ENCODE measurements at regions not wholly inside any gene's neighbourhood (a gene's known extent, or its start where the extent isn't known, plus 50 kb on each side); places are given as distances from the start of the nearest gene placed in this dataset.
"Not testable (repeated sequence)": the region's sequence is repeated elsewhere in the genome, so short reads cannot be mapped to it uniquely, and the experiment has no call there.

- peak; percentile 25 for DNase-seq
These were observed 121.6 kb upstream of the ZNF92 start for GRCh38 chr7:65251851-65252620.

GRCh38 chr7:65250697-65251395 lies 122.8 kb upstream of the ZNF92 start:
- DNase-seq: no peak

- DNase-seq: no peak
These were observed 123.4 kb upstream of the ZNF92 start for GRCh38 chr7:65250216-65250615.

DNA sequence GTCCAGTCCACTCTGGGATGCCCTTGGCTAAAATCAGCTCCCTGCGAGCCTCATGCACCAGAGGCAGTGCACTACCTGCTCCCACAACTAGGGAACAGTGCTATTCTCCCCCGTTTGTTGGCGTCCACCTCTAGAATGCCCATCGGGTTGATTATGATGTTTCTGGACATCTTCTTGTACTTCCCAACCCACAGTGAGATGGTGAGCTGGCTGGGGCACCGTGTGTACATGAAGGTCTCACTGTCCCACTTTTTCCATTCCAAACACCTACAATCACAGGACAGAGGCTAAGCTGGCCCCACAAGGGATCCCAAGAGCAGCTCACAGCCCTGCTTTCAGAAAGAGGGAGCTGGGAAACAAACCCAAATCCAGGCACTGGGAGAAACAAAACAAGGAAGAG lies 126.2 kb upstream of the ZNF92 start:
- no peak for DNase-seq

DNA sequence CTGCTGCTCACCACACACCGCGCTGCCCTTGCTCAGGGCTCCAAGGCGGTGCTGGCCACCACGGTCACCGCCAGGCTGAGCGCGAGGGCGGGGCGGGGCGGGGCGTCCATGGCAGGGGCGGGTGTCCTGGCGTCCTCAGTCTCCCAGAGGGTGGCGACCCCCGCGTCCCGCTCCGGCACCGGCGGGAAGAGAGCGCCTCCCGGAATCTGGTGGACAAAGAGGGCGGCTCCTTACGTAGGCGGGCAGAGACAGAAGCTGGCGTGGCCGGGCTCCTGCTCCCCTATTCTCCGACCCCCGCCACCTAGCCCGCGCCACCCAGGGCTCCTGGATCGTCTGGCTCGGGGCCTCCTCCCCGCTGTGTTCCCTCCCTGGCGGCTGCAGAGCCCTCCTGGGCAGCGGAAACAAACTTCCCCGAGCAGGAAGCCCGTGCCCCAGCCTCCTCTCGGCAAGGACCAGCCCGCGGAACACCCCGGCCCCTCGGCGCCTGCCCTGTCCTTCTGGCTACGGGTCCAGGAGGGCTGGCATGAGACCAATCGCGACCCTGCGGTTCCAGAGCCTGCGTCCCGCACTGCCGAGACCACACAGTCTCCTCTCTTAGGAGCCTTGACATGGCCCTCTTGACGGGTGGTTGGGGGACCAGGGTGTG lies 133.8 kb upstream of the ZNF92 start:
- DNase-seq: peak; percentile 17

GRCh38 chr7:65239324-65239706 lies 134.3 kb upstream of the ZNF92 start:
- no peak for DNase-seq

- DNase-seq: no peak
These were observed 134.9 kb upstream of the ZNF92 start for GRCh38 chr7:65238785-65239184.

GRCh38 chr7:65235586-65235985 lies 138.1 kb upstream of the ZNF92 start:
- DNase-seq: no peak

GRCh38 chr7:65233409-65234034 lies 140.1 kb upstream of the ZNF92 start:
- no peak for DNase-seq

GRCh38 chr7:65230231-65230630 lies 143.4 kb upstream of the ZNF92 start:
- DNase-seq: no peak

- DNase-seq: no peak
These were observed 148.1 kb upstream of the ZNF92 start for GRCh38 chr7:65225422-65226006.

GRCh38 chr7:65222655-65223054 lies 151.0 kb upstream of the ZNF92 start:
- DNase-seq: no peak

DNA sequence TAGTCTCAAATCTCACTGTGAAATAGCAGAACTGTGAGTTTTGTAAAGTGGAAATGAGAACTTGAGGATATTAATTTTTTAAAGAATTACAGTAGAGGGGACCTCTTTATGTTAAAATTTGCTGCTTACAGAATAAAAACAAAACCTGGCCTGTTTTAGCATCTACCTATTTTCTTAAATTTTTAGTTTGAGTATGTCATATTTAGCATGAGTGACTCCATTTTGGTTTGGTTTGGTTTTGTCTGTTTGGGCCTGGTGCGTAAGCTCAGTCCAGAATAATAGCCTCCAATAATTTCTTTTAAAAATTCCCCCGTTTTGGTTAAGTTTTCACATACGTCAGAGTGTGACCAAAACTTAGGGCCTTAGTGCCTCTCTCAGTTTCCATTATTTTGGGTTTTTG lies 152.0 kb upstream of the ZNF92 start:
- no peak for DNase-seq

- DNase-seq: no peak
These were observed 154.0 kb upstream of the ZNF92 start for GRCh38 chr7:65219623-65220022.

GRCh38 chr7:65216469-65216868 lies 157.2 kb upstream of the ZNF92 start:
- no peak for DNase-seq

DNA sequence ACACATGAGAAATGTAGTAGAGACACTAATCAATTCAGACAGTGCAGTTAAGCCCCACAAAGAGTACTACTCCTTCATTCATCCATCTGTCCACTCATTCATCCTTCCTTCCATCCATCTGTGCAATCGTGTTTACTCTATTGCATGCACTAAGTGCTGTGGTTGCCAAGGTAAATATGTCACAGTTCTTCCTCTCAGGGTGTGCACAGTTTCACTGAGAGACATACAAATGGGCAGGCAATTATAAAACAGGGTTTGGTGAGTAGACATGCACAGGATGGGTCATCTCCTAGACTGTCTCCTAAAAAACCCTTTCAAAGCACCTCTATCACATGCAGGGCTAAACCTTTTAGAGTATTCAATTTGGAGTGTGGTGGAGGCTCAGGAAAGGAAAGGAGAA lies 160.4 kb upstream of the ZNF92 start:
- DNase-seq: not testable (repeated sequence)

GRCh38 chr7:65199221-65199620 lies 174.4 kb upstream of the ZNF92 start:
- not testable (repeated sequence) for DNase-seq

DNA sequence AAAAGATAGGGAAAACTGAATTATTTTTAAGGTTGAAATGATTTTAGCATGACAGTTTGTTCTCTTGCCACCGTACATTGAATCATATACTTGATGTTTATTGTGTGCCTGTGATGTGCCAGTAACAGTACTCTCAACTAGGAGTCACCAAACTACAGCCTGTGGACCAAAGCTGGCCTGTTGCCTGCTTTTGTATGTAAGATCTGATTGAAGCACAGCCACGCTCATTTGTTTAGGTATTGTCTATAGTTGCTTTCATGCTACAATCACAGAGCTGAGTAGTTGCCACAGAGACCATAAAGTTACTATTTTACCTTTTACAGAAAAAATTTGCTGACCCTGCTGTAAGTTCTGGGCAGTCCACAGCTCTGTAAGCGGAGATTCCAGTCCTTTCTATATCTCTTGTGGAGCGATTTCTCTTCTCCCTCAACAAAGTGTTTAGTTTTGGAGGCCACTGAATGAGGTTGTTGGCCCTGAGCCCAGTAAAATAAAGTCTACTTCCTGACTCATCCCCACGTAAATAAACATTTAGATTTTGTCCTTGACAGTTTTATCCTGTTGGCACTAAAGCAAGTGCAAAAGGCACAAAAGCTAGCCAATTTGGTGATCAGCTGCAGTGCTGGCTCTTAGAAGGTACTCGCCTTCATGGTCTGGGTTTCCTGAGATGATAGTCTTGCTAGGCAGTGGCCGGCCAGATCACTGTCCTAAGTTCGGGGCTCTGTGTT lies 180.2 kb upstream of the ZNF92 start:
- not testable (repeated sequence) for DNase-seq

DNA sequence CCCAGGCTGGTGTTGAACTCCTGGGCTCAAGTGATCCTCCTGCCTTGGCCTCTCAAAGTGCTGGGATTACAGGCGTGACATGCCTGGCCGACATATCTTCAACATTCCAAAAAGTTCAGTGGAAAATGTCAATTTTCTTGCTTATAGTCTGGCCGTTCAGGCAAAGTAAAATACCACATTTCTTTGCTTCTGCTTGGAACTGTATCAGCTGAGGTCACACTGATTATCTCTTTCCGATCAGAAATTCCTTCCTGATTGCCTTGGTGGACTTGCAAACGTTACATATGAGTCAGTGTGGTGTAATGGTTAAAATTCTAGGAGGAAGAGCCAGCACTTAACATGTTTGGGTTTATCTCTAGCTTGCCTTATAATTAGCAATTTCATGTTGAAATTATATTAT lies 170.6 kb upstream of the ERV3-1 start:
- not testable (repeated sequence) for DNase-seq

DNA sequence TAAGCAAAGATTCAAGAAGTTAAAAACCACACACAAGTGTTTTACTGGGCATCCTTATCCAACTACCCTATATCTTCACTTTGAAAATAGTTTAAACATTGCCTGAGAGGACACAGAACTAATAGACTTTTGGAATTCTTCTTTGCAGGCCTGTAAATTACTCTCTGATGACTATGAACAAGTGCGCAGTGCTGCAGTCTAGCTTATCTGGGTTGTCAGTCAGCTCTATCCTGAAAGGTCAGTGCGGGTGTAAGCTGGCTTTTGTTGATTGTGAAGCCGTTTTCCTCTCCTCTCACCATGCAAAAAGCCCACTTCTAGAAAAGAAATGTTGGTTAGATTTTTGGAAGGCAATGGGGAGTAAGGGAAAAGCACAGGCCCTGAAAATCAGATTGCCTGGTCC lies 143.6 kb upstream of the ERV3-1 start:
- DNase-seq: not testable (repeated sequence)

DNA sequence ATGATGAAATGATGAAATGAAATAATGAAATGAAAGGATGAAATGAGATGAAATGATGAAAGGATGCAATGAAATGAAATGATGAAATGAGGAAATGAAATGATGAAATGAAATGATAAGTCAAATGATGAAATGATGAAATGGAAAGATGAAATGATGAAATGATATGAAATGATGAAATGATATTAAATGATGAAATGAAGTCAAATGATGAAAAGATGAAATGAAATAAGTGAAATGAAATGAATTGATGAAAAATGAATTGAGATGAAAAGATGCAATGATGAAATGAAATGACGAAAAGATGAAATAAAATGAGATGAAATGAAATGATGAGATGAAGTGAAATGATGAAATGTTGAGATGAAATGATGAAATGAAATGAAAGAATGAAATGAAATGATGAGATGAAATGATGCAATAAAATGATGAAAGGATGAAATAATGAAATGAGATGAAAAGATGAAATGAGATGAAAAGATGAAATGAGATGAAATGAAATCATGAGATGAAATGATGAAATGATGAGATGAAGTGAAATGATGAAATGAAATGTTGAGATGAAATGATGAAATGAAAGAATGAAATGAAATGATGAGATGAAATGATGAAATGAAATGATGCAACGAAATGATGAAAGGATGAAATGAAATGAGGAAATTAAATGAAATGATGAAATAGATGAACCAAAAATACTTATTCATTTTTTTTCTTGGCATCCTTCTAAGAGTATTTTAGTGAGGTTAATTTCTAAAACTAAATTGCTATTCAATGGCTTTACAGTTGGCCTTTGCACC lies 139.8 kb upstream of the ERV3-1 start:
- DNase-seq: not testable (repeated sequence)
